Endothelial cell of umbilical vein (primary cell): ENCODE measurements at regions not wholly inside any gene's neighbourhood (a gene's known extent, or its start where the extent isn't known, plus 50 kb on each side); places are given as distances from the start of the nearest gene placed in this dataset.

Source experiments
- BruUV-seq: library from RNA; stranded (reverse); fragments of 400-500 nt; replicated peaks from 2 replicates; lab custom pipeline; 2021; lab: Mats Ljungman, UMichigan
- CTCF ChIA-PET: fragments of 300-600, 350-600 bp; sonication (Branson Sonifier 250); formaldehyde crosslinking; loops from one replicate; lab custom pipeline; 2021; ENCODE audit warnings: antibody characterized with exemption, inconsistent platforms; lab: Charles Lee
- POLR2A ChIA-PET: fragments of 300-600, 350-600 bp; sonication (Branson Sonifier 250); formaldehyde crosslinking; loops from one replicate; lab custom pipeline; 2021; ENCODE audit warnings: antibody characterized with exemption, inconsistent platforms; lab: Charles Lee
- DNase-seq: peaks from one replicate; pipeline ENCODE4 v3.0.0-alpha.2; 2011; ENCODE audit warnings: low read depth, low spot score
- FAIRE-seq: peaks from 2 replicates; lab custom pipeline; 2011; peaks lifted over from hg19 to GRCh38; lab: Jason Lieb, UNC
- H2AFZ ChIP-seq: 2 replicates; pipeline ENCODE4 v1.6.0; 2012; ENCODE audit warnings: low read depth, low read length, control low read depth, inconsistent platforms
- H3K27ac ChIP-seq: 2 replicates; pipeline ENCODE4 v1.5.1; 2011; ENCODE audit warnings: low read depth, mild to moderate bottlenecking, control low read depth, low read length, moderate library complexity; ENCODE audit not compliant: insufficient read depth
- H3K27me3 ChIP-seq, 2 experiments: 2 replicates each; pipeline versions ENCODE4 v1.6.0 to v1.6.1; 2011; ENCODE audit warnings: low read length in 2 of 2, mixed read lengths in 1 of 2; ENCODE audit not compliant: control insufficient read depth in 2 of 2, insufficient read depth in 2 of 2
- H3K36me3 ChIP-seq, 2 experiments: 2 replicates in 1 of 2; 3 replicates in 1 of 2; pipeline ENCODE4 v1.5.1; 2011; ENCODE audit warnings: low read length in 2 of 2, mild to moderate bottlenecking in 1 of 2, moderate library complexity in 1 of 2; ENCODE audit not compliant: control insufficient read depth in 2 of 2, insufficient read depth in 2 of 2; ENCODE audit errors: extremely low read depth in 1 of 2
- H3K4me1 ChIP-seq: 3 replicates; pipeline ENCODE4 v1.5.1; 2011; ENCODE audit warnings: mild to moderate bottlenecking, low read length; ENCODE audit not compliant: control insufficient read depth, insufficient read depth; ENCODE audit errors: extremely low read depth
- H3K4me2 ChIP-seq: 2 replicates; pipeline ENCODE4 v1.6.1; 2011; ENCODE audit warnings: low read length, control low read depth, mixed read lengths; ENCODE audit not compliant: insufficient read depth
- H3K4me3 ChIP-seq, 3 experiments: fragments of 200-600 bp in 1 of 3; sonication (generic), shearing (Covaris generic) in 1 of 3; replicated peaks in 1 of 3; 2 replicates each; pipeline ENCODE4 v1.5.1; 2011 to 2016; ENCODE audit warnings: control low read depth in 3 of 3, low read length in 3 of 3, mild to moderate bottlenecking in 2 of 3, inconsistent platforms in 1 of 3, low read depth in 1 of 3, moderate library complexity in 1 of 3; ENCODE audit not compliant: insufficient read depth in 1 of 3
- H3K79me2 ChIP-seq: 2 replicates; pipeline ENCODE4 v1.6.0; 2012; ENCODE audit warnings: low read length, inconsistent platforms; ENCODE audit not compliant: control insufficient read depth, insufficient read depth
- H3K9ac ChIP-seq: replicated peaks from 2 replicates; pipeline ENCODE3; 2011; ENCODE audit warnings: low read length, control low read depth; ENCODE audit not compliant: insufficient read depth; ENCODE audit errors: extremely low read depth
- H3K9me1 ChIP-seq: replicated peaks from 3 replicates; pipeline ENCODE4 v1.6.0; 2011; ENCODE audit warnings: mild to moderate bottlenecking, low read length; ENCODE audit not compliant: control insufficient read depth, insufficient read depth; ENCODE audit errors: extremely low read depth
- H3K9me3 ChIP-seq: replicated peaks from 2 replicates; pipeline ENCODE4 v1.5.1; 2012; ENCODE audit warnings: low read length, inconsistent platforms; ENCODE audit not compliant: control insufficient read depth, insufficient read depth
- H4K20me1 ChIP-seq: replicated peaks from 2 replicates; pipeline ENCODE3; 2011; ENCODE audit warnings: mild to moderate bottlenecking, low read length; ENCODE audit not compliant: control insufficient read depth, insufficient read depth; ENCODE audit errors: extremely low read depth
- CTCF ChIP-seq, 2 donors: IDR thresholded peaks; 1 replicate in 1 of 2; 2 replicates in 1 of 2; pipeline ENCODE4 v1.5.1; 2011; ENCODE audit warnings: low read length in 2 of 2, mild to moderate bottlenecking in 2 of 2, moderate library complexity in 2 of 2, control low read depth in 1 of 2, inconsistent platforms in 1 of 2, low read depth in 1 of 2; ENCODE audit not compliant: insufficient read depth in 1 of 2; ENCODE audit errors: extremely low read depth in 1 of 2
- EZH2 ChIP-seq: IDR thresholded peaks from 2 replicates; pipeline ENCODE4 v1.6.1; 2012; ENCODE audit warnings: borderline replicate concordance, low read depth, mild to moderate bottlenecking, moderate library complexity, low read length, inconsistent platforms; ENCODE audit not compliant: severe bottlenecking
- FOS ChIP-seq: IDR thresholded peaks from 2 replicates; pipeline ENCODE4 v1.6.1; 2011; ENCODE audit warnings: mild to moderate bottlenecking, low read length, moderate library complexity, borderline replicate concordance; ENCODE audit not compliant: insufficient read depth
- GATA2 ChIP-seq: IDR thresholded peaks from 2 replicates; pipeline ENCODE4 v1.7.0; 2011; ENCODE audit warnings: low read depth, mild to moderate bottlenecking, moderate library complexity, mixed read lengths, low read length; ENCODE audit not compliant: insufficient read length, insufficient read depth
- JUN ChIP-seq: IDR thresholded peaks from 2 replicates; pipeline ENCODE4 v1.6.1; 2011; ENCODE audit warnings: borderline replicate concordance, low read depth; ENCODE audit not compliant: insufficient read length, insufficient read depth
- MAX ChIP-seq: IDR thresholded peaks from 2 replicates; pipeline ENCODE4 v1.6.1; 2011; ENCODE audit not compliant: insufficient read depth, insufficient read length
- MYC ChIP-seq: IDR thresholded peaks from one replicate; pipeline ENCODE4 v1.6.1; 2011; ENCODE audit warnings: mild to moderate bottlenecking, low read depth, low read length
- POLR2A ChIP-seq: IDR thresholded peaks from 2 replicates; pipeline ENCODE4 v1.6.1; 2012; ENCODE audit warnings: low read depth, mild to moderate bottlenecking, control low read depth, low read length
- POLR2AphosphoS5 ChIP-seq: IDR thresholded peaks from 2 replicates; pipeline ENCODE4 v1.6.1; 2012; ENCODE audit warnings: low read depth, mild to moderate bottlenecking, control low read depth, low read length, moderate library complexity; ENCODE audit not compliant: insufficient read depth
- dilution Hi-C: fragments of 300-500 bp; cut with MboI; formaldehyde crosslinking; loops from one replicate; pipeline ENCODE4 v1.15.0; 2019; ENCODE audit warnings: low sequenced_read_pairs; ENCODE audit not compliant: extremely low pct_ligation_motif_present
- intact Hi-C: fragments of 100-400 bp; cut with micrococcal nuclease; formaldehyde crosslinking; loops from one replicate; pipeline ENCODE4 v1.10.0; 2022

GRCh38 chr2:125240870-125241269 is 1215.8 kb downstream of the CNTNAP5 start:
- TF ChIP-seq CTCF (IDR thresholded peaks at IDR 0.05; ENCODE audit: extremely low read depth in 1 of 2, insufficient read depth in 1 of 2, low read depth in 1 of 2, low read length in 2 of 2) (no peak), FOS (no peak), POLR2A (no peak), MAX (no peak), POLR2AphosphoS5 (no peak), GATA2 (no peak), JUN (no peak), EZH2 (no peak), MYC (no peak)
- Histone ChIP-seq H3K36me3 (no peaks in the 10 kb centered on the region), H3K9ac (no peak overlapping the region), H3K4me1 (no peaks in the 10 kb centered on the region), H3K9me3 (peaks cover 2% of the 10 kb centered on the region), H3K9me1 (no peaks in the 10 kb centered on the region), H3K4me3 (no peak overlapping the region), H3K27me3 (no peaks in the 10 kb centered on the region), H4K20me1 (no peaks in the 10 kb centered on the region), H3K79me2 (no peaks in the 10 kb centered on the region), H3K27ac (no peak overlapping the region), H2AFZ (no peak overlapping the region), H3K4me2 (no peak overlapping the region)
- ChIA-PET CTCF (no interaction called here), POLR2A (no interaction called here)
- DNase-seq = no peak
- intact Hi-C loops = no loop called here
- no TSS peak for BruUV-seq
- FAIRE-seq = no peak
- dilution Hi-C loops = no loop called here
